Stimulated activated CD4-positive, alpha-beta T cell treated with anti-CD3 and anti-CD28 coated beads, Interleukin-15, amount 100 ng/mL, for 1 hour (primary cell): ENCODE measurements at regions not wholly inside any gene's neighbourhood (a gene's known extent, or its start where the extent isn't known, plus 50 kb on each side); places are given as distances from the start of the nearest gene placed in this dataset.
"Not testable (repeated sequence)": the region's sequence is repeated elsewhere in the genome, so short reads cannot be mapped to it uniquely, and the experiment has no call there.

Experiments used
- DNase-seq, 2 donors: peaks; one replicate each; pipeline ENCODE4 v3.0.0-alpha.2; 2020; ENCODE audit warnings: low read depth in 1 of 2, low spot score in 1 of 2

DNA sequence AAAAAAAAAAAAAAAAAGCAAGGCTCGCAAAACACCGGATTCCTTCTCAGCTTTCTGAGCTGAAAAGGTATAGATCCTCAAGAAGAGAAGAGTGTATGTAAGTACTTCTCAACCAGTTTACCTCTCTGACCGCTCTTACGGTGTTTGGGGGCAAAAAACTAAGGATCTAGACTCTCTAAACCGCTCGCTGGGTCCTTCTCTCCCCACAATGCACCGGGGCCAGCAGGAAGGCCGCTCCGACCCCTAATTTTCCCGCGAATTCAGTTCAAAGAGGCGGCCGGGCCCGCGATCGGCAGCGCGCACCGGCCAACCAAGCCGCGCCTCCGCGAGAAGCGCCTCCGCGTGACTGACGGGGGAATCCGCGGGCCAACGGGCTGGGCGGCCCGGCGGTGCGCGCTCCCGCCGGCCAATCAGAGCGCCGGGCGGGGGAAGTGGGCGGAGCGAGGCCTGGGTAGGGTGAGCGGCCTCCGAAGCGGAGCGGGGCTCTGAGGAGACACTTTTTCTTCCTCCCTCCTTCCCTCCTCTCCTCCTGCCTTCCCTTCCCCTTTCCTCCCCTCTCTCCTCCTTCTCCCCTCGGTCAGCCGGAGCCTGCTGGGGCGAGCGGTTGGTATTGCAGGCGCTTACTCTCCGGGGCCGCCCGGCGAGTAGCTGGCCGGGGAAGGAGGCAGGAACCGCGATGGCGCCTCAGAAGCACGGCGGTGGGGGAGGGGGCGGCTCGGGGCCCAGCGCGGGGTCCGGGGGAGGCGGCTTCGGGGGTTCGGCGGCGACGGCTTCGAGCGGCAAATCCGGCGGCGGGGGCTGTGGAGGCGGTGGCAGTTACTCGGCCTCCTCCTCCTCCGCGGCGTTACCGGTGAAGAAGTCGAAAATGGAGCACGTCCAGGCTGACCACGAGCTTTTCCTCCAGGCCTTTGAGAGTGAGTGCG, 93.0 kb downstream of the CRLF3 start:
- DNase-seq: peak; percentile 70 to 79

DNA sequence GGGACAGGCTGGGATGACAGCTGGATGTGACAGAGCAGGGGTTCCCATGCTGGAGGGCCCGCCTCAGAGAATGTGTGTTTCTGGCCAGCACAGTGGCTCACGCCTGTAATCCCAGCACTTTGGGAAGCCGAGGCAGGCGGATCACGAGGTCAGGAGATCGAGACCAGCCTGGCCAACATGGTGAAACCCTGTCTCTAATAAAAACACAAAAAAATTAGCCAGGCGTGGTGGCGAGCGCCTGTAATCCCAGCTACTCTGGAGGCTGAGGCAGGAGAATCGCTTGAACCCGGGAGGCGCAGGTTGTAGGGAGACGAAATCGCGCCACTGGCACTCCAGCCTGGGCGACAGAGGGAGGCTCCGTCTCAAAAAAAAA, 93.7 kb downstream of the CRLF3 start:
- DNase-seq: not testable (repeated sequence)

DNA sequence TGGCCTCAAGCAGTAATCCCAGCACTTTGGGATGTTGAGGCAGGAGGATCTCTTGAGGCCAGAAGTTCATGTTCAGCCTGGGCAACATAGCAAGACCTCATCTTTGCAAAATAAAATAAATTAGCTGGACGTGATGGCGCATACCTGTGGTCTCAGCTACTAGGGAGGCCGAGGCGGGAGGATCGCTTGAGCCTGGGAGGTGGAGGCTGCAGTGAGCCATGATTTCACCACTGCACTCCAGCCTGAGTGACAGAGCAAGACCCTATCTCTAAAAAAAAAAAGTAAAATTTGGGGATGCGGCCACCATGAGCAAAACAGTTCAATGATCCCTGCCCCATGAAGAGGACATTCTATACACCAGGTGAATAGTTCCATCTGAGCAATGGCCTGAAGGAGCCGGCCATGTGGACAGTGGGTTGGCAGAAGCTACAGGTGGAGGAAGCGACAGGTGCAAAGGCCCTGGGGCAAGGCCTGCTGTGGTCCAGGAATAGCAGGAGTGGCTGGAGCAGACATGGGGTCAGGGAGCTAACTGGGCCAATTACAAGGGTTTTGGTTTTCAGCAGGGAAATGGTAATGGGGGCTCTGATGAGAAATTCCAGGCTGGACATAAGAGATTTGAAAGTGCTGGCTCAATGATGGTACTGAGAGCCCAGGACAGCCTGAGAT, 94.2 kb downstream of the CRLF3 start:
- DNase-seq: not testable (repeated sequence)

DNA sequence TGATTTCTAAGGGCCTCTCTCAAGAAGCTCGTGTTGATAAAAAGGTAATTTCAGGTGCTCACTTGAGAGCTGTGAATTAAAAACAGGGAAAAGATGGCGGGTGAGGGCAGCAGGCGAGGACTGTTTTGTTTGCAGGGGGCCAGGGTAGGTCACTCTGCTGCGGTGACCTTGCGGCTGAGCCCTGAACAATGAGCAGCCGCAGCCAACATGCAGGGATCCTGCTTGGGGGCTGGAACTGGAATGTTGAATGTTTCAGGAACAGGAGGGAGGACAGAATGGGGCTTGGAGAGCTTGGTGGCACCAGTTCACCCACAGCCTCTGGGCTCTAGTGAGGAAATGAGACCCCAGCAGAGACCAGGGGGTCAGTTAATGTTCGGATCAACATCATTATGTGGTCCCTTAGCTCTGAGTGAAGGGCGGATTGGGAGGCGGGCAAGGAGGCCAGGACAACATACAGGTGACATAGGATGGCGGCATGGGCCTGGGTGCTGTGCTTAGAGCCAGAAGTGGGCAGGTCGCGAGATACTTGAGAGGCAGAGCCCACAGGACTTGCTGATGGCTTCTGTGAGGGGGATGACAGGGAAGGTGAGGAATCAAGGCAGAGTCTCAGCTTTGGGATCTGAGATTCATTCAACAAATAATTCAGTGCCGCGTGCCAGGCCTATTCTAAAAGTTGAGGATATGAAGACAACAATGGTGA, 94.9 kb downstream of the CRLF3 start:
- not testable (repeated sequence) for DNase-seq

DNA sequence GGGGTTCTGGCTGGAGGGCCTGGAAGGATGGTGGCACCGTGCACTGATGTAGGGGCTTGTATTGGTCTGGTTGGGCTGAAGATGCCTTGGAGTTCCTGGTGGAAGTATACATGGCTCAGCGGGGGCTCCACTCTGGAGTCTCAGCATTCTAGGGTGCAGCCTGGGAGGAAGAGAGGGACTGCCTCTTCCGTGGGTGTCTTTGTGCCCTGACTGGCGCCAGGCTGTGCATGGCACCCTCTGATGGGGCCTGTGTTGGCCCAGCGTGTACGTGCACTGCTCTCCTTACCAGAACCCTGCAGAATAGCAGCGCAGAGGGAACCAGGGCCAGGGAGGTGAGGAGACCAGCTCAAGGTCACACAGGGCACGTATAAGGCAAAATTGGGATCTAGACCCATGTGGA, 97.0 kb downstream of the CRLF3 start:
- not testable (repeated sequence) for DNase-seq

DNA sequence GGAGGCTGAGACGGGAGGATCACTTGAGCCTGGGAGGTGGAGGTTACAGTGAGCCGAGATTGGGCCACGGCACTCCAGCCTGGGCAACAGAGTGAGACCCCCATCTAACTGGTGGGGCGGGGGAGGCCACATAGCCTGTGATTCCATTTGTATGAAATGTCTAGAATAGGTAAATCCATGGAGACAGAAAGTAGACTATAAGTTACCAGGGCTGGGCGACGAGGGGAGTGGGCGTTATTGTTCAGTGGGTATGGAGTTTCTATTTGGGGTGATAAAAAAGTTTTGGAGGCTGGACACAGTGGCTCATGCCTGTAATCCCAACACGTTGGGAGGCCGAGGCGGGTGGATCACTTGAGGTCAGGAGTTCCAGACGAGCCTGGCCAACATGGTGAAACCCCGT, 97.8 kb downstream of the CRLF3 start:
- not testable (repeated sequence) for DNase-seq

DNA sequence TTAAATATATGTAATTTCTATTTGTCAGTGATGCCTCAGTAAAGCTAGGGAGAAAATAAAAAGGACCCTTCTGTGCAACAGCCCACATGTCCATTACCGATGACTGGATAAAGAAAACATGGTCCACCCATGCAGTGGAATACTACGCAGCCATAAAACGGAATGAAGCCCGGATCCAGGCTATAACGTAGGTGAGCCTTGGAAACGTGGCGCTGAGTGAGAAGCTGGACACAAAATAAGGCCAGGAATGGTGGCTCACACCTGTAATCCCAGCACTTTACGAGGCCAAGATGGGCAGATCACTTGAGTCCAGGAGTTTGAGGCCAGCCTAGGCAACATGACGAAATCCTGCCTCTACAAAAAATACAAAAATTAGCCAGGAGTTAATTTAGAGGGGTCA, 98.2 kb downstream of the CRLF3 start:
- not testable (repeated sequence) for DNase-seq

DNA sequence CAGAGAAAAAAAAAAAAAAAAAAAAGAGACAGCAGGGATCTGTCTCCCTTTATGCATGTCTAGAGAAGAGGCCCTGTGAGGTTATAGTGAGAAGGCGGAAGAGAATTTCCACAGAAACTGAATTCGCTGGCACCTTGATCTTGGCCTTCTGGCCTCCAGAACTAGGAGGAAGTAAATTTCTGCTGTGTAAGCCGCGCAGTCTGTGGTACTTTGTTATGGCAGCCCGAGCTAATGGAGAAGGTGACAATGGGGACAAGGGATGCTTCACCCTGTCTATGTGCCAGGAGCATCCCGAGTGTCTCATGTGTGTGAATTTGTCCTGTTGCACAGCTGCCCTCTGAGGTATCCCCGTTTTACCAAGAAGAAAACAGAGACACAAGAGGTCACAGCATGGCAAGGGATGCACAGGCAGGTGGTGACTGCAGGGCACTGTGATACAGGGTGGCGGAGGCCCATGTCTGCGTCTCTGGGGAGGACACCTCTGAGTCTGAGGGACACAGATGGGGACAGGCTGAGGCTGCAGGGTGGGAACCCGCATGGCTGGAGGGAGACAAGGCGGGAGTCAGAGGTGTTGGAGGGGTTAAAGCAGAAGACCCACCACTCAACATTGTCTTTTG, 100.3 kb downstream of the CRLF3 start:
- DNase-seq: not testable (repeated sequence)

DNA sequence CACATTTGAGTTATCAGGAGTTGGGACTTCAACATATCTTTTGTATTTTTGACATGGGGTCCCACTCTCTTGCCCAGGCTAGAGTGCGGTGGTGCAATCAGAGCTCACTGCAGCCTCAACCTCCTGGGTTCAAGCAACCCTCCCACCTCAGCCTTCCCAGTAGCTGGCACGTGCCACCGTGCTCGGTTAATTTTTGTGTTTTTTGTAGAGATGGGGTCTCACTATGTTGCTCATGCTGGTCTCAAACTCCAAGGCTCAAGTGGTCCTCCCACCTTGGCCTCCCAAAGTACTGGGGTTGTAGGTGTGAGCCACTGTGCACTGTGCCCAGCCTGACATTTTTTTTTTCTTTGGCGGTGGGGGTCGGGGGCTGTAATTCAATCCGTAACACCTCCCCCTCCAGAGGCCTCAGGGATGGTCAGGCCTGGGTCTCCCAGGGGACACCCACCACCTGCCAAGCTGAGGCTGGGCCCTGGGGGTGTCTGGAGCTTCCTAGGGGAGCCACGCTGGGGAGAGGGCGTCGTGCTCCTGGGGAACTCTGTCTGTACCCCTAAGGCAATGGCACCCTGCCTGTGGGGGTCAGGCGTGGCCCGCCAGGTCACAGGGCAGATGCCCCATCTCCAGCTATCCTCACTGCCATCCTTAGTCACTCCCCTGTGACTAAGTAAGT, 102.2 kb downstream of the CRLF3 start:
- DNase-seq: not testable (repeated sequence)

DNA sequence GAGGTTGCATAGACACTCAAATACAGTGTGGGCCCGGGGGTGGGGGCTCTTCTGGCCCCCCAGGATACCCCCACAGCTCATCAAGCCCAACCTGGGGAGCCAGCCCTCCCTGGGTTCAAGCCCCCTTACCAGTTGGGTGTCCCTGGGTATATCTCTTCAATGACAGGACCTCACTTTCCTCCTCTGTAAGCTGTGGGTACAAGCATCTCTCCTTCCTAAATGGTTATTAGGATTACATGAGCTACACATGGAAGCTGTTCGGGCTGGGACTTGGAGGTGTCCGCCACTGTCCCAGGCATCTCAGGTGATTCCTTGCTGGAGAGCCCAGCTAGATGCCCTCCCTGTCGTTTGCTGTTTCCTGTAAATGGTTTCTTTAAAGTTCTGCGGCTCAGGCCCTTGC, 103.5 kb downstream of the CRLF3 start:
- DNase-seq: not testable (repeated sequence)

DNA sequence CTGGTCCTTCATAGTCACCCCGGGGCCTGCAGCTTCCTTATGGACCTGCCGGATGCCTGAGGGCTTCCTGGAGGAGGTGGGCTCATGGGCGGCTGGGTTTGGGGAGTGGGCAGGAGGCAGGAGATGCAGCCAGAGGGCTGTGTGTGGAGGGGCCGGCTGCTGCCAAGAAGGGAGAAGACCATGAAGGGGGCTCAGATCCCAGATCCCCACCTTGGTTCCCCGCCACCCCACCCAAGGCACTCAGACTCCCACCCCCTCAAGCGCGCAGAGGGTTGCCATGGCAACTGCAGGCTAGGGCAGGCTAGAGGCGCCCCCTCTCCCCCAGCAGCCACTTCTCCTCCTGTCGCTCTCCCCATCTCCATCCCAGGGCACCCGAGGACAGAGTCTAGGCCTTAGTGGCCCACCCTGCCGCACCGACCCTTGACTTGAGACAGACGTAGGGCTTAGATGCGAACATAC, 104.5 kb downstream of the CRLF3 start:
- no peak for DNase-seq

DNA sequence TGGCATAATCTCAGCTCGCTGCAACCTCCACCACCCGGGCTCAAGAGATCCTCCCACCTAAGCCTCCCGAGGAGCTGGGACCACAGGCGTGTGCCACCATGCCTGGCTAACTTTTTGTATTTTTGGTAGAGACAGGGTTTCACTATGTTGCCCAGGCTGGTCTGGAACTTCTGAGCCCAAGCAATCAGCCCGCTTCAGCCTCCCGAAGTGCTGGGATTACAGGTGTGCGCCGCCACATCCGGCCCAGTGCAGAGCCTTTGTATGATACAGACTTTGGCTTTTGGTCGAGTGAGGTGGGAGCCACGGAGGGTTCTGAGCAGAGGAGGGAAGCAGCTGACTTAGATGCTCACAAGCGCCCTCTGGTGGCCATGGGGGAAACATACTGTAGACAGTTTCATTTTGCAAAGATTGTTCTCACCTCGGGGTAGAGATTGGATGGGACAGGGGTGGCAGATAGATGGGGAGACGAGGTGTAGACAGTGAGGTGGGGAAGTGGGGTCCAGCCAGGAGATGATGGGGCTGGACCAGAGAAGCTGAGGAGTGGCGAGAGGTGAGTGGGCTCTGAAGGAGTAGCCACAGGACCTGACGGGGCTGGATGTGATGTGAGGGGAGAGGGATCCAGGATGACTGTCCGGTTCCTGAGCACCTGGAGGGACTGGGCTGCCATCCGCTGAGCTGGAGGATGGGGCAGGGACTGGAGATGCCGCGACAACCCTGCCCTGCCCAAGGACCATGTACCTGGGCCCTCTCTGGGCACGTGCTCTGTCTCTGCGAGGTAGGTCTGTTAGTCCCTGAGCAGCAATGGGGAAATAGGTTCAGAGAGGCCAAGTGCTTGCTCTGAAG, 105.1 kb downstream of the CRLF3 start:
- DNase-seq: peak; percentile 59 to 61

DNA sequence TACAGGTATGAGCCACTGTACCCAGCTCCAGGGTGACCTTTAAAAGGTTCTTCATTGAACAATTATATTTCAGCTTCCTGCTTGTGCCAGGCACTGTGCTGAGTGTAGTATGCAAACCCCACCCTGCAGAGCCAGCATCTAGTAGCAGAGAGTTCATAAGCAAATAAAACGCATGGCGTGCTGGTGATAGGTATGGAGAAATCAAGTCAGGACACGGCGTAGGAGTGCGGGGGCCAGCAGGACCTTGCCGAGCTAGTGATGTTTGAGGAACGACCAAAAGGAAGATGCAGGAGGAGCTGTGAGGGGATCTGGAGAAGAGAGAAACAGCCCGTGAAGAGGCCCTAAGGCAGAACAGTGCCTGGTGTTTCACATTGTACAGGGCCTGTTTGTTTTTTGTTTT, 105.8 kb downstream of the CRLF3 start:
- DNase-seq: not testable (repeated sequence)

DNA sequence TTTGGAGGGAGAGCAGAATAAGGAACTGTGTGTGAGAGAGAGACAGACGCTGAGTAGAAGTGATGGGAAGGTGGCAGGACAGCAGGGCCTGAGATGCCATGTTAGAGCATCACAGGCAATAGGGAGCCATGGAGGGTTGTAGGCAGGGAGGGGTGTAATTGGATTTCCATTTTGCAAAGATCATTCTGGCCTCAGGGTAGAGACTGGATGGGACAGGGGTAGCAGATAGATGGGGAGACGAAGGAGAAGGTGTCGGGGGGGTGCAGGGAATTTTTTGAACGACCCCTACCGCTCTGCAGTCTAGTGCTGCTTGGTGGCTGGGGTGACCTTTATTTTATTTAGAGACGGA, 106.4 kb downstream of the CRLF3 start:
- DNase-seq: not testable (repeated sequence)

DNA sequence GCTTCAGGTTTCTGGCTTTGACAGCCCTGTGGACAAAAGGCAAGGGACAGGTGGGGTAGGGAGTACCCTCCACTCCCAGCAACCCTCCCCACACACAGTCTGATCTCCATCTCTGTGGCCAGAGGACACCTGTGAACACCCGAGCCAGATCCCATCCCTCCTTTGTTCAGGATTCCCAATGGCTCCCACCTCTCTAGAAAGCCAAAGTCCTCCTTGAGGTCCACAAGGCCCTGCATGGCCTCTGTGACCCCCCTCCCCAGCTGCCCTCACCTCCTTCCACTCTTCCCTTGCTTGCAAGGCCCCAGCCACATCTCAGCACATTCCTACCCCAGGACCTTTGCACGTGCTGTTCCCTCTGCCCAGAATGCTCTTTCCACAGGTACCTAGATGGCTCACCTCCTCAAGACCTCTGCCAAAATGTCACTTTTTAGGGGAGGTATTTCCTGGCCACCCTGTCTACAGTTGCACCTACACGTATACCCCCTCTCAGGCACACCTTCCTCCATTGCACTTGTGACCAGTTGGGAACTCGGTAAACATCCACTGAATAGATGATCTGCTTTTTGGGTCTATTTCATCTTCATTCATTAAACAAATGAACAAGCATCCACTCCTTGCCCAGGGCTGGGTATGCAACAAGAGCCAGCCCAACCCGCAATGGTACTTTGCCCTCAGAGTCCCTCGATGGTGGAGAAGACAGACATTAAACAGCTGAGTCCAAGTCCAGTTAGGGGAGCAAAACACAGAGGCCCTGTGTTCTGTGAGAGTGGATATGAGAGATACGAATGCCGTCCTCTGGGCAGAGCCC, 107.0 kb downstream of the CRLF3 start:
- no peak for DNase-seq

DNA sequence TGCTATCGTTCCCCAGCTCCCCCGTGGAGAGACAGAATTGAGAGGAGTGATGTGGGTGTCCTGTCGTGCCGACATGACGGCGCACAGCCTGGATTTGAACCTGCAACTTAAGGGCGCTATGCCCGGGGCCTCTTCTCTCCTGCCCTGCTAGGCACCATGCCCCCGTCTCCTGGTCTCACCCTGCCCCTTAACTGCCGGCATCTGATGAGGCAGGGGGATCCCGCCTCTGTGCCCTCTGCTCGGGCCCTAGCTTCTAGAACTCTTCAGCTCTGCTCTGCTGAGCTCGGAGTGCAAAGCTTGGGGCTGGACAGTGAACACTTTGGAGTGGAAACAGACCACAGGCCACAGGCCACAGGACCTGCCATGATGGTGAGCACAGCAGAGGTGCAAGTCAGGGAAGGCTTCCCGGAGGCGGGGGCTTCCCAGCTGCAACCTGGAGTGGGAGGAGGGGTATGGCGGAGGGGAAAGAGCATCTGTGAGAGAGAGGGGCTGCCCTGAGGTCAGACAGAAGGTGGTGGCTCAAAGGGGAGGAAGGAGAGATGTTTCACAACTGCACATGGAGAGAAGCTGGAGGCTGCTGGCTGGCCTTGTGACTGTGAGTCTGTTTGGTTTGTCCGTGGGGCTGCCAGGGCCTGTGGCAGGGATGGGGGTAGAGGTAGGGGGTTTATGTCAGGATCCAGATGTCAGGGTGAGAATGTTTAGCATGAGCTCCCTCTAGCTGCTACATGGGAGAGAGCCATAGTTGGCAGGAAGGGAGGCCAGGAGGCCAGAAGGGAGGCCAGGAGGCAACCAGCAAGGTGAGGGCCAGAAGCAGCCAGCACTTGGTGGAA, 107.8 kb downstream of the CRLF3 start:
- no peak for DNase-seq

DNA sequence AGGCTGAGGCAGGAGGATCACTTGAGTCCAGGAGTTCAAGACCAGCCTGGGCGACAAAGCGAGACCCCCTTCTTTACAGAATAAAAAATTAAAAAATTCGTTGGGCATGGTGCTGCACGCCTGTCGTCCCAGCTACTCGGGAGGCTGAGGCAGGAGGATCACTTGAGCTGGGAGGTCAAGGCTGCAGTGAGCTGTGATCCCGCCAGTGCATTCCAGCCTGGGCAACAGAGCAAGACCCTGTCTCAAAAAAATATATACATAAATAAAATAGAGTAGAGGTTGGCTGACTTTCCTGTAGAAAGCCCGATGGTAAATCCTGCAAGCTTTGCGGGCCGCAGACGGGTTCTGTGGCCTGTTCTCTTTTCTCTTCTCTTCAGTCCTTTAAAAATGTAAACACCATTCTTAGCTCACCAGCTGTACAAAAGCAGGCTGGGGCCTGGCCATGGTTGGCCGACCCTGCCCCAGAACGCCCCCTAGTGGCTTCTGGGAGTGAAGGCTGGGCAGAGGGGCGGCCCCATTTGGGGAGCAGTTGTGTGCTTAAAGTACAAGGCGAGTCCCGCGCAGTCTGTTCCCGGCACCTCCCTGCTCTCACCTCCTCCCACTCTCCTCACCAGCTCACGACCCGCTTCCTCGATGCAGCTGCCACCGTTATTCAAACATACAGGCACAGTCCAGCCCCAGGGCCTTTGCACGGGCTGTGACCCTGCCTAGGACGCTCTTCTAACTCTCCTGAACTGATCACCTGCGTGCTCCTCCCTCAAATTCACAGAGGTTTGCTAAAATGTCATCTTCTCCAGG, 109.5 kb downstream of the CRLF3 start:
- DNase-seq: peak in 1 of 2 donors; percentile 21
